HFF-Myc (cell line): ENCODE measurements at regions not wholly inside any gene's neighbourhood (a gene's known extent, or its start where the extent isn't known, plus 50 kb on each side); places are given as distances from the start of the nearest gene placed in this dataset.

Experiments used
- DNase-seq: peaks from one replicate; pipeline ENCODE4 v3.0.0-alpha.2; 2011; ENCODE audit warnings: low read depth; ENCODE audit errors: extremely low read depth
- H3K4me3 ChIP-seq: replicated peaks from 2 replicates; pipeline ENCODE4 v1.5.1; 2011; ENCODE audit warnings: low read depth, mild to moderate bottlenecking, control low read depth, low read length
- CTCF ChIP-seq: IDR thresholded peaks from 2 replicates; pipeline ENCODE4 v1.5.1; 2012; ENCODE audit warnings: mild to moderate bottlenecking, low read depth, low read length, control low read depth; ENCODE audit errors: missing control alignments

- TF ChIP-seq CTCF: peak; percentile 85
- no peak overlapping the region for H3K4me3 ChIP-seq
- peak; percentile 1 for DNase-seq
Measured at GRCh38 chr6:165850434-165851019, 187.5 kb upstream of the PDE10A start.

GRCh38 chr6:165849534-165850430 is 186.7 kb upstream of the PDE10A start:
- DNase-seq: no peak
- H3K4me3 ChIP-seq: no peak overlapping the region
- TF ChIP-seq CTCF: no peak

- no peak overlapping the region for H3K4me3 ChIP-seq
- no peak for DNase-seq
- no peak for TF ChIP-seq CTCF
Measured at GRCh38 chr6:165848086-165848426, 185.0 kb upstream of the PDE10A start.

- TF ChIP-seq CTCF: no peak
- H3K4me3 ChIP-seq: no peak overlapping the region
- no peak for DNase-seq
Measured at GRCh38 chr6:165847407-165848085, 184.5 kb upstream of the PDE10A start.

- no peak for DNase-seq
- TF ChIP-seq CTCF: no peak
- H3K4me3 ChIP-seq: no peak overlapping the region
Measured at GRCh38 chr6:165846123-165846966, 183.3 kb upstream of the PDE10A start.

GRCh38 chr6:165845493-165845892 is 182.5 kb upstream of the PDE10A start:
- no peak overlapping the region for H3K4me3 ChIP-seq
- no peak for DNase-seq
- TF ChIP-seq CTCF: no peak
